GM19025 (cell line): ENCODE measurements at regions not wholly inside any gene's neighbourhood (a gene's known extent, or its start where the extent isn't known, plus 50 kb on each side); places are given as distances from the start of the nearest gene placed in this dataset.
"Not testable (repeated sequence)": the region's sequence is repeated elsewhere in the genome, so short reads cannot be mapped to it uniquely, and the experiment has no call there.

ENCODE experiments used
- ATAC-seq: cut with Tn5 transposase; IDR thresholded peaks from one replicate; pipeline ENCODE4 v1.9.1; 2021; ENCODE audit warnings: mild to moderate bottlenecking, low read depth, moderate library complexity; ENCODE audit not compliant: unreplicated experiment

- ATAC-seq: not testable (repeated sequence)
Observed at GRCh38 chr12:25341877-25342276, 91.1 kb upstream of the KRAS start.

GRCh38 chr12:25337916-25338315 lies 87.2 kb upstream of the KRAS start:
- no peak for ATAC-seq

- ATAC-seq: peak; percentile 62
Observed at GRCh38 chr12:25332143-25332542, 81.4 kb upstream of the KRAS start.

GRCh38 chr12:25328072-25328712 lies 77.5 kb upstream of the KRAS start:
- peak; percentile 42 for ATAC-seq

GRCh38 chr12:25327321-25327720 lies 76.6 kb upstream of the KRAS start:
- ATAC-seq: no peak

- ATAC-seq: no peak
Observed at GRCh38 chr12:25326326-25326725, 75.6 kb upstream of the KRAS start.

GRCh38 chr12:25324861-25325260 lies 74.1 kb upstream of the KRAS start:
- no peak for ATAC-seq

GRCh38 chr12:25323581-25323982 lies 72.9 kb upstream of the KRAS start:
- no peak for ATAC-seq

- no peak for ATAC-seq
Observed at GRCh38 chr12:25322918-25323531, 72.3 kb upstream of the KRAS start.

GRCh38 chr12:25322351-25322750 lies 71.6 kb upstream of the KRAS start:
- ATAC-seq: no peak

- no peak for ATAC-seq
Observed at GRCh38 chr12:25321772-25322171, 71.0 kb upstream of the KRAS start.

GRCh38 chr12:25320123-25321006 lies 69.6 kb upstream of the KRAS start:
- ATAC-seq: peak; percentile 59

GRCh38 chr12:25319233-25319984 lies 68.7 kb upstream of the KRAS start:
- no peak for ATAC-seq

GRCh38 chr12:25317553-25317952 lies 66.8 kb upstream of the KRAS start:
- ATAC-seq: no peak

- no peak for ATAC-seq
Observed at GRCh38 chr12:25315388-25315787, 64.7 kb upstream of the KRAS start.

GRCh38 chr12:25313266-25313990 lies 62.7 kb upstream of the KRAS start:
- ATAC-seq: not testable (repeated sequence)

- no peak for ATAC-seq
Observed at GRCh38 chr12:25311506-25311905, 60.8 kb upstream of the KRAS start.

GRCh38 chr12:25310071-25310470 lies 59.3 kb upstream of the KRAS start:
- not testable (repeated sequence) for ATAC-seq

- no peak for ATAC-seq
Observed at GRCh38 chr12:25308756-25309155, 58.0 kb upstream of the KRAS start.

GRCh38 chr12:25307818-25308217 lies 57.1 kb upstream of the KRAS start:
- no peak for ATAC-seq
